Stimulated activated CD8-positive, alpha-beta memory T cell treated with anti-CD3 and anti-CD28 coated beads, Interleukin-2, amount 100 ng/mL, for 48 hours (primary cell): ENCODE measurements at regions not wholly inside any gene's neighbourhood (a gene's known extent, or its start where the extent isn't known, plus 50 kb on each side); places are given as distances from the start of the nearest gene placed in this dataset.

Experiments used
- DNase-seq, 2 donors: peaks; one replicate each; pipeline ENCODE4 v3.0.0-alpha.2; 2020; ENCODE audit warnings: low read depth in 2 of 2

DNA sequence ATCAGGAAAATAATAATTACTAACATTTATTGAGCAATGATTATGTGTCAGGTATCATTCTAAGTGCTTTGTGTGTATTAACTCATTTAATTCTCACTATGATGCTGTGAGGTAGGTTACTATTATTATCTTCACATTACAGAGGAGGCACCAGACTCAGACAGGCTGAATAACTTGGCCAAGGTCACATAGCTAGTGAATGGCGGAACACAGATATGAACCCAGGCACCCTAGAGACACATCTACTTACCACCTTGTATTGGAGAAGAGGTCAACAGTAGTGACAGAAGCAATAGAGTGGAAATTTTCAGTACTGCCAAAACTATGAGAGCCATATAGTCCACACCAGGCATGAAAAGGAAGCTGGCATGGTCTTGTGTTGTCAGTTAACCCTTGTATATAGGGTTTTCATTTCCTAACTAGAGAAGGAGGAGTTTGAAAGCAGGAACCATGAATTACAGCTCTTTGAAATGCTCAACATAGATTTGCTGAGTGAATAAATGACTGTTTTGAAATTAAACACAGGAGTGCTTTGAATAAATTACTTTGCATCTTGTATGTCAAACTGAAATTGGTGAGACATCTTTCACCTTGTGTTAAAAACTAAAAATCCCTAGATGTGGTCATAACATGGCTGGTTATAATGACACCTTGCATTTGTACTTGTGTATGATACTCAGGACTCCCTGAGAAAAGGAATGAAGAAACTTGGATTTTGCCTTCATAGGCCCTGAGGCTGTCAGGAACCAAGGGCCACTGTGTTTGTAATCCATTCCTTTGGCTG is 71.8 kb downstream of the RTL9 start:
- DNase-seq, result no peak

- no peak for DNase-seq
Observed at GRCh38 chrX:110432091-110432905, 73.7 kb downstream of the RTL9 start.

GRCh38 chrX:110432906-110433215 is 74.2 kb downstream of the RTL9 start:
- no peak for DNase-seq

- DNase-seq, result no peak
Observed at GRCh38 chrX:110435196-110435595, 76.5 kb downstream of the RTL9 start.

DNA sequence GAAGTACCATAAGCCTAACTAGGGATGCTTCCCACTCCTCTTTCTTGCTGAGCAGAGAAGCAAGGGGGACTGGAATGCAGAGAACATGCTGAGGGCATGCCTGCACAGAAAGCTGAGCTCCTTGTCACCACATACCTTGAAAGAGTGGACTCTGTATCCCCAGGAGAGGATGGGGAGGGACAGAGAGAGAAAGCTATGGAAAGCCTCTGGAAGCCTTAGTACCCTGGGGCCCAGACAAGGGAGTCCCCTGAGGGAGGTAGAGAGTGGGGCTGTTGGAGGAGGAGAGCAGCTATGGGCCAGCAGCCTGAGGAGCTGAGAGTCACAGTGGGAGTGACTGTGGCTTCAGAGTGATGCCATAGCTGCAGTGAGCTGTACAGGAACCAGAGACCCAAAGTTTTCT is 77.9 kb downstream of the RTL9 start:
- DNase-seq, result no peak

DNA sequence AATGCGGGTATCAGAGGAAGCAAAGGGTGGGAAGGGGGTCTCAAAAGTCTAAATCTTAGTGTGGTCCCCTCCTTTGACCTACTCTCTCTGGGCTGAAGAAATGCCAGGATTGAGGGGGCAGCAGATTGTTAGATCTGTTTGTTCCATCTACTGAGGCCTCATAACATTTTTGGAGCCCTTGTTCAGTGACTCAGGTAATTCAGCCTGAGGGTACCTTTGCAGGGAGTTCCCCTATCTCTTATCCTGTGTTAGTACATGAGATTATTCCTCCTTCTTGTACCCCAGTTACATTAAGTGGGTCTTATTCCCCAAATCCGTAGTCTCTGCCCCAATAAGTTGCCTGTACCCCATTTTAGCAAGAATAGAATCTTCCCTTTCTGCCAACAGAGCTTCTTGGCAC is 79.0 kb downstream of the RTL9 start:
- DNase-seq, result no peak

GRCh38 chrX:110440016-110440805 is 81.6 kb downstream of the RTL9 start:
- DNase-seq, result no peak

- DNase-seq, result no peak
Observed at GRCh38 chrX:110442635-110443034, 84.0 kb downstream of the RTL9 start.

GRCh38 chrX:110444996-110445395 is 86.3 kb downstream of the RTL9 start:
- no peak for DNase-seq

DNA sequence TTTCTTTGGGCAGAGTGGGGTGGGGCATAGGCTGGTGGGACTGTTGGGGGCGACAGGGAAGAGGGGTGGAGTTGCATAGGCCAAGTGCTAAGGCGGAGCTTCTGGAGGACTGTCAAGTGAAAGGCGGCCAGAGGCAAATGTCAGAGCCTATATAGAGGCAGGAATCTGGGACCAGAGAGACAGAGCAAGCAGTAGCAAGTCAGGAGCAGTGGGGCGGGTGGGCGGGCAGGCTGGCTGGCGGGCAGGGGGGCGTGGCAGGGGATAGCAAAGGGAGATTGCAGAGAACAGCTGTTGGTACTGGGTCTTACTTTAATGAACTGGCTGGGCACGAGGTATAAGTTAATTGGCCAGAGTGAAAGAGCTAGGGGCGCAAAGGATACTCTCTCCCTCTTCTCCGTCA is 89.8 kb downstream of the RTL9 start:
- no peak for DNase-seq

GRCh38 chrX:110449312-110449711 is 90.7 kb downstream of the RTL9 start:
- DNase-seq, result no peak

DNA sequence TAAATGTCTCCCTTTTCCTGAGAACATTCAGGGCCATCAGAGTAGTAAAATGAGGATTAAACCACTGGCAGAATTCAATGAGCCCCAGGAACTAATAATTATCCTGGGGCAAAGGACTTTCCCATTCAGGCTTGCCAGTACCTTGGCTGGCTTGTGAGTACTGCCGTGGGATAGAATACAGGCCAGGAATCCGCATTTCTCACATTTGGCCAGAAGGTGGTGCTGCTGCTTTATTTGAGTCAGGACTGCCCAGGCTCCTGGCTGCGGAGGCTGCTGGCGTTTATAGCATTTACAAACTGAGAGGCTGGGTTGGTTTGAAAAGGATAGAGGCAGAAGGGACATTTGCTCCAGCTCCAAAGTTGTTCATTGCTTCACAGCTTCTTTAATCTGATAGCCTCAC is 91.4 kb downstream of the RTL9 start:
- DNase-seq, result peak; percentile 30 to 31

DNA sequence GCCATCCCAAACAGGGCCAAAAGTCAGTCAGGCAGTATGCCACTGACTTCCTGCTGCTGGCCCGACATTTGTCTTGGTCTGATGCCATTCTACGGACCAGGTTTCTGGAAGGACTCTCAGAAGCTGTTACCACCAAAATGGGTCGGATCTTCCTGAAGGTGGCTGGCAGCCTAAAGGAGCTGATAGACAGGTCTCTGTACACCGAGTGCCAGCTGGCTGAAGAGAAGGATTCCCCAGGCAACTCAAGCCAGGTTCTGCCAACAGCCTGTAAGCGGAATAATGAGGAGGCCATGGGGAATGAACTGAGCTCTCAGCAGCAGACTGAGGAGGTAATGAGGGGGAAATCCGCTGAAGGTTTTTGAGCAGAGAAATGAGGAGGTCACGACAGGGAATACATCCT is 95.7 kb downstream of the RTL9 start:
- DNase-seq, result no peak

GRCh38 chrX:110462957-110463356 is 104.3 kb downstream of the RTL9 start:
- DNase-seq, result no peak

DNA sequence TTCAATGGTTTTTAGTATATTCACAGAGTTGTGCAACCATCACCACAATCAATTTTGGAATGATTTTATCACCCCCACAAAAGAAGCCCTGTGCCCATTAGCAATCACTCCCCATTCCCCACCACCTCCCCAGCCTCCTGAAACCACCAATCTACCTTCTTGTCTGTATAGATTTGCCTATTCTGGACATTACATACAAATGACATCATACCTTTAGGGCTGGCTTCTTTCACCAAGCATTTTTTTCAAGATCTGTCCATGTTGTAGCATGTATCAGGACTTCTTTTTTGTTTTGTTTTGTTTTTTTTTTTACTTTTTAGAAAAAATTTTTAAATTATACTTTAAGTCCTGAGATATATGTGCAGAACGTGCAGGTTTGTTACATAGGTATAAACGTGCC is 108.1 kb downstream of the RTL9 start:
- DNase-seq, result no peak

DNA sequence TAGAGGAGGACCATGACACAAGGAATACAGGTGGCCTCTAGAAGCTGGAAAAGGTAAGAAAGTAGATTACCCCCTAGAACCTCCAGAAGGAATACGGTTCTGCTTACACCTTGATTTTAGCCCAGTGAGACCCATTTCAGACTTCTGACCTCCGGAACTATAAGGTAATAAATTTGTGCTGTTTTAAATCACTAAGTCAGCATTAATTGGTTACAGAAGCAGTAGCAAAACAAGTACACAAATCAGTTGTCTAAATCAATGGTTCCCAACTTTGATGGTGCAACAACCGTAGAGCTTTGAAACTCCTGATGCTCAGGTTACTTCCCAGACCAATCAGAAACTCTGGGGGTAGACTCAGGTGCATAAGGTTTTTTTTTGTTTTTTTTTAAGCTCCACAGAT is 113.6 kb downstream of the RTL9 start:
- DNase-seq, result no peak

GRCh38 chrX:110477593-110478228 is 119.1 kb downstream of the RTL9 start:
- DNase-seq, result no peak

DNA sequence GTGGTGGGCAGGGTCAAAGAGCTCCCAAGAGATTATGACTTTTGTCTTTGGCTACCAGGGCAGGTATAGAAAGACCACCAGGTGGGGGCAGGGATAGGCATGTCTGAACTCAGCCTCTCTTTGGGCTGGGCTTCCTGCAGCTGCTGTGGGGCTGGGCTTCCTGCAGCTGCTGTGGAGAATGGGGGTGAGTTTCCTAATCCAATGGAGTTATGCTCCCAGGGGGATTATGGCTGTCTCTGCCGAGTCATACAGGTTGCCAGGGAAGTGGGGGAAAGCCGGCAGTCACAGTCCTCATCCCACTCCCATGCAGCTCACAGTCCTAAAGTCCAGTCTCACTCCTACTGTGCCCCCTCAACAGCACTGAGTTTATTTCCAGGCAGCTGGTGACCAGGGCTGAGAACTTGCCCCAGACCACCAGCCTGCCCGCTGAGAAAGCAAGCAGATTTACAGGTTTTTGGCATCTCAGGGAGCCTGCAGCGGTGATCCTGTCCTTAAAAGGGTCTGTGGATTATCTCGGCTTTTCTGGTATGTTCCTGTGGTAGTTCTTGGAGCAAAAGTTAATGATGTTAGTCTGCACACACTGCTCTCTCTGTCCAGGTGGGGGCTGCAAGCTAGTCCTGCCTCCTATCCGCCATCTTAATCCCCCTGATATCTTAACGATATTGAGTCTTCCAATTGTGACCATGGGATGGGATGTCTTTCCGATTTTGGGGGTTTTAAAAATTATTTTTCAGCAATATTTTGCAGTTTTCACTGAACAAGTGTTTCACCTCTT is 133.4 kb downstream of the RTL9 start:
- no peak for DNase-seq

GRCh38 chrX:110504947-110505346 is 146.3 kb downstream of the RTL9 start:
- no peak for DNase-seq

GRCh38 chrX:110509755-110510532 is 151.3 kb downstream of the RTL9 start:
- no peak for DNase-seq

- DNase-seq, result no peak
Observed at GRCh38 chrX:110511238-110511637, 152.6 kb downstream of the RTL9 start.
